ENCODE measurements at regions not wholly inside any gene's neighbourhood (a gene's known extent, or its start where the extent isn't known, plus 50 kb on each side); places are given as distances from the start of the nearest gene placed in this dataset.
"Not testable (repeated sequence)": the region's sequence is repeated elsewhere in the genome, so short reads cannot be mapped to it uniquely, and the experiment has no call there.

DNA sequence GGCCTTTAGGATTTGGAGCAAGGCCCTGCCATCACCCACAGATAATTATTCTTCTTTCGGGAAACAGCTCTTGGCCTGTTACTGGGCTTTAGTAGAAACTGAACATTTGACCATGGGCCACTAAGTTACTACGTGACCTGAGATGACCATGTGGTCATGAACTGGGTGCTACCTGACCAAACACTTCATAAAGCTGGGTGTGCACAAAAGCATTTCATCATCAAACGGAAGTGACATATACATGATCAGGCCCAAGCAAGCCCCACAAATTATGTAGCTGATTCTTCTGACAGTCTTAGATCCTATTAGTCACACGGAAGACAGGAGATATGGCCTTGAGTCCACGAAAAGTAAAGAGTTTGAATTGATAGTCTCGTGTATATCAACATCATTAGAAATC is 130.9 kb upstream of the FBN2 start:
- no peak for DNase-seq

DNA sequence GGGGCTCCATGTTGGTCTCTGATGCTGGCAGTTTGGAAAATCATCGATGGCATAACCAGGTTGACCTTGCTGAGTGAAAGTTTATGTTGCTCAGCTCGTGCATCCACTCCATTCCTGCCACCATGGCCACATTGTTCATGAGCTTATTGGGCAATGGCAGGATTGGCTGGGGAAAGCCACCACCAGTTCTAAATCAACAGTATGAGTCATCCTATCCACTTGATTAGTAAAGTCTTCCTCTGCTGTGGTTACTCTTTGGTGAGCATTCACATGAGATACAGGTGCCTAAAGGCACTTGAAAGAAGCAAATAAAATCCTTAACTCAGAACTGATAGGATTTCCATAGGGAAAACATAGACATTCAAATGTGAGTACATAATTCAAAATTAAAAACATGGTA is 131.8 kb upstream of the FBN2 start:
- DNase-seq = no peak

- no peak for DNase-seq
Measured at GRCh38 chr5:128671943-128672342, 133.9 kb upstream of the FBN2 start.

- no peak for DNase-seq
Measured at GRCh38 chr5:128673000-128673399, 135.0 kb upstream of the FBN2 start.

DNA sequence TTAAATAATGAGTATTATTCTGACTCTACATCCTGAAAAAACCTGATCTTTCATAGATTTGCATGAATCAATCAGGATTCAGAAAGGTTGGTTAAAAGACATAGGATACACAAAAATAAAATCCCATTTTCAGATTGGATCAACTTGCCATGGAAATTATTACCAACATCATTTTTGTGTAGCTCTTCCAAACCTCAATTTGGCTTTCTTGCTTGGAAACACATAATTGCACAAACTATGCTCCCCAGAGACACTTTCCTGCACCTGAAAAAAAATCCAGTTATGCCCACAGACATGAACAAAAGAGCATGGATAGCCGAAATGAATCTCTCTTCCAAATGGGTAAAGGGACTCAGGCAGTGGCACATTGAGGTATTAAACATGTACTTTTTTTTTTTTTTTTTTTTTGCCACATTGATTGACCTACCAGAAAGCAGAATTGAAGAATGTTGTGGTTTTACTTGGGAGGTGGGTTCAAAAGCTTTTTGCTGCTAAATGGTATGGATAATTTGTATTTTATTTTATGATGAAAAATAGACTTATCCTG is 135.4 kb upstream of the FBN2 start:
- peak; percentile 7 for DNase-seq

DNA sequence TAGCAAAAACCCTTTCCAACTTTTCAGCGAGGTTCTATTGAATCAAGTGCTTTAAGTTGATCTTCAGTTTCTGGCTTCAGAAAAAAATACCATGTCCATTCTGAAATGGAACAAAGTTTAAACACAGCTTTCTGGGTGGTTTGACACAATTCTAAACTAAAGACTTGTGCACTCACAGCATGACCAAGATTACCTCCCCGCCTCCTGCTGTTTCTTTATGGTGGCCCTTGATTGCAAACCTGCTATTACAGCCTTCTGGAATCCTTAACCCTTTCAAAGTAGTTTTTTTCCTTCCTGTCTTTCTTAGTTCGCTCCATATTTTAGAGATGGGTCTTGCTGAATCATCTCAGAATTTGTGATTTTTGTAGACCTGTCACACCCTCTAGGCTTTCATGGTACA is 135.9 kb upstream of the FBN2 start:
- peak; percentile 63 for DNase-seq

GRCh38 chr5:128674837-128675446 is 136.9 kb upstream of the FBN2 start:
- peak; percentile 55 for DNase-seq

- no peak for DNase-seq
Measured at GRCh38 chr5:128681096-128681495, 143.1 kb upstream of the FBN2 start.

DNA sequence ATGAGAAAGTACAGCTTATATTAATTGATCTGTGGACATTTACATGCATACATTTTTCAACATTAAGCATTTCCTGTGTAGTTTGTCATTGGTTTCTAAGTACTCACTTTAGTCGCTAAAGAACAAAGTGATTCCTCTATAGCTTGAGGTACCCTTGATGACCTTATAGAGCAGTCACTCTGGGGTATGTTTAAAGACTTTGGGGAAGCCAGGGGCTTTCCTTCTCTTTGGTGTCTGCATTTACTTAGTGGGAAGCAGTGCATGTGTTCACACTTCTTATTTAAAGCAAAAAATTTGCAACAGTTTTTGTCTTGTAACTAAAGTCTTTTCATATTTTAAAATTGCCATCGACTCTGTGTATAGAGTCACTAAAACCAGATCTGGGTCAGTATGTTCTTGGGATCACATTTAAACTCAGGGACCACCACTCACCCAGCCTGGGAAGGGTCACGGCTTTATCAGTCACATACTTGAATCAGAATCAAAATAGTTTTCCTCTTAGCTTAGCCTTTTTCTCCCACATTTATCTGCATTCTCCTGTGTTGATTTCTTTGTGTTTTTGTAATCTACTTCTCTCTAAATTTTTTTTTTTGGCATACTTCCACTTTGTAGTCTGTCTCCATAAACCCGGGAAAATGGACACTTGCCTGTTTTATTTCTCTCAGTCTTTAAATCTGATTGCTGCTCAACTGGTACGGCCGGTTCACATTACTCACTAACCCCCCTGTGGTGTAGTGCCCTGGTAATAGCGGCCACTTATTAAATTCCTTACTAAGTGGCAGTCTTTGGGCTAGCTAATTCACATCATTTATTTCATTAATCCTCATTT is 143.9 kb upstream of the FBN2 start:
- DNase-seq = no peak

- DNase-seq = no peak
Measured at GRCh38 chr5:128682669-128683068, 144.6 kb upstream of the FBN2 start.

- DNase-seq = no peak
Measured at GRCh38 chr5:128684961-128685360, 146.9 kb upstream of the FBN2 start.

- DNase-seq = no peak
Measured at GRCh38 chr5:128687930-128688329, 149.9 kb upstream of the FBN2 start.

- no peak for DNase-seq
Measured at GRCh38 chr5:128693764-128694163, 155.7 kb upstream of the FBN2 start.

GRCh38 chr5:128695791-128696530 is 157.9 kb upstream of the FBN2 start:
- peak; percentile 2 for DNase-seq

- no peak for DNase-seq
Measured at GRCh38 chr5:128701301-128701700, 163.3 kb upstream of the FBN2 start.

GRCh38 chr5:128703322-128703721 is 165.3 kb upstream of the FBN2 start:
- no peak for DNase-seq

DNA sequence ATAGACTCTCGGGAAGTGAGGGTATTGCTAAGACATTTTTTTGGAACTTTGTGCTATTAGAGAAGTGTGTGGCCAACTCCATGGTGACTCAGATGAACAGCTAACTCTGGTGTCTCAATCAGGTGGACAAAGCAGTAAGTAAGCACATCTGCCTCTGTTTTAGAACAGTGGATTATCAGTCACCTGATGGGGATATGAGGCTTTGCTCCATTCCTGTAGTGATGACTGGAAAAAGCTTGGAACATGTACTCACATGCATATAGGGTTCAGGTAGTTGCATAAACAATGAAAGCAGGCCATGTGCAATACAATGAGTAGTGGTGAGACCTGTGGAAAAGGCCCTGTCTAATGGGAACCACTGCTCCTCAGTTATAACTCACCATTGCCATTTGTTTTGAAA is 168.2 kb upstream of the FBN2 start:
- no peak for DNase-seq

DNA sequence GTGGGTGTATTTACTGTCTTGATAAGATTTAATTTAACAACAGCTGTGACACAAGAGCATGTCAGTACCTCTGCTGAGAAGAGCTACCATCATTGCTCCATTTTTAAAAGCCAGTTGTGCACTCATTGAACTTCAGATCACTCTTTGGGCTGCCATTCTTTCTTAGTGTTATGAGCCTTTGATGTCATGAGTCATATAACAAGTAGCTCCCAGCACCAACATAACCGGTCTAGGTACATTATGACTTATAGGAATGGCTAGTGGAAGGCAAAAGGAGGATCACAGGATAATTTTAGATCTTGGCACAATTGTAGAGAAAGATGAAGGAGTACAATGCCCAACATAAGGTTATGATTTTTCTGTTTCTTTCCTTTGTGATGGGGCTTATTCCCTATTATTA is 170.8 kb upstream of the FBN2 start:
- DNase-seq = no peak

- no peak for DNase-seq
Measured at GRCh38 chr5:128711216-128711615, 173.2 kb upstream of the FBN2 start.

GRCh38 chr5:128714551-128714950 is 176.5 kb upstream of the FBN2 start:
- no peak for DNase-seq

- DNase-seq = no peak
Measured at GRCh38 chr5:128722551-128722950, 184.5 kb upstream of the FBN2 start.

DNA sequence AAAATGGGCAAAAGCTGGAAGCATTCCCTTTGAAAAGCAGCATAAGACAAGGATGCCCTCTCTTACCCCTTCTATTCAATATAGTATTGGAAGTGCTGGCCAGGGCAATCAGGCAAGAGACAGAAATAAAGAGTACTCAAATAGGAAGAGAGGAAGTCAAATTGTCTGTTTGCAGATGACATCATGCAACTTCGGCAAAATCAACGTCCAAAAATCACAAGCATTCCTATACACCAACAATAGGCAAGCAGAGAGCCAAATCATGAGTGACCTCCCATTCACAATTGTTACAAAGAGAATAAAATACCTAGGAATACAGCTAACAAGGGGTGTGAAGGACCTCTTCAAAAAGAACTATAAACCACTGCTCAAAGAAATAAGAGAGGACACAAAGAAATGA is 192.0 kb upstream of the FBN2 start:
- not testable (repeated sequence) for DNase-seq

DNA sequence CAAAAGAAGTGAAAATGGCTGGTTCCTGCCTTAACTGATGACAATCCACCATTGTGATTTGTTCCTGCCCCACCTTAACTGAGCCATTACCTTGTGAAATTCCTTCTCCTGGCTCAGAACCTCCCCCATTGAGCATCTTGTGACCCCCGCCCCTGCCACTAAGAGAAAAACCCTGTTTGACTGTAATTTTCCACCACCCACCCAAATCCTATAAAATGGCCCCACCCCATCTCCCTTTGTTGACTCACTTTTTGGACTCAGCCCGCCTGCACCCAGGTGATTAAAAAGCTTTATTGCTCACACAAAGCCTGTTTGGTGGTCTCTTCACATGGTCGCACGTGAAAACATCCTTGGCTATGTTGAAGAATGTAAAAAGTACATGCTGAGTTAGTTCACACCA is 197.6 kb upstream of the FBN2 start:
- not testable (repeated sequence) for DNase-seq

DNA sequence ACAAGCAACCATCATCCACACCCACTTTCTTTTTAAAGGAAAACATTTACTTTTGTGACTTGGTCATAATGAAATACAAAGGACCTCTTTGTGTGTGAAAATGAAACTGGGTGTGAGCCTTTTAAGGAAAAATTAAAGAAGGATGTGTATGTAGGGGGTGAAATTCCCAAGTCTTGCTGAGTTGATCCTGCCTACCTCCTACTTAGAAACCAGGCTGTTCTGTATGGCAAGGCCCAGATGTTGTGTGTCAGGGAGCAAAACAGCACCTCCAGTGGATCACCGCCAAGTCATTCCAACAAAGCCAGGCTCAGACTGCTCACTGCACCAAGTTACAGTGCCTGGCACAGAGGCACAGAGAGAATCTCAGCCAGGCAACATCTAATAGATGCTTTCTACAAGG is 198.5 kb upstream of the FBN2 start:
- no peak for DNase-seq
